ENCODE measurements at regions not wholly inside any gene's neighbourhood (a gene's known extent, or its start where the extent isn't known, plus 50 kb on each side); places are given as distances from the start of the nearest gene placed in this dataset.

DNA sequence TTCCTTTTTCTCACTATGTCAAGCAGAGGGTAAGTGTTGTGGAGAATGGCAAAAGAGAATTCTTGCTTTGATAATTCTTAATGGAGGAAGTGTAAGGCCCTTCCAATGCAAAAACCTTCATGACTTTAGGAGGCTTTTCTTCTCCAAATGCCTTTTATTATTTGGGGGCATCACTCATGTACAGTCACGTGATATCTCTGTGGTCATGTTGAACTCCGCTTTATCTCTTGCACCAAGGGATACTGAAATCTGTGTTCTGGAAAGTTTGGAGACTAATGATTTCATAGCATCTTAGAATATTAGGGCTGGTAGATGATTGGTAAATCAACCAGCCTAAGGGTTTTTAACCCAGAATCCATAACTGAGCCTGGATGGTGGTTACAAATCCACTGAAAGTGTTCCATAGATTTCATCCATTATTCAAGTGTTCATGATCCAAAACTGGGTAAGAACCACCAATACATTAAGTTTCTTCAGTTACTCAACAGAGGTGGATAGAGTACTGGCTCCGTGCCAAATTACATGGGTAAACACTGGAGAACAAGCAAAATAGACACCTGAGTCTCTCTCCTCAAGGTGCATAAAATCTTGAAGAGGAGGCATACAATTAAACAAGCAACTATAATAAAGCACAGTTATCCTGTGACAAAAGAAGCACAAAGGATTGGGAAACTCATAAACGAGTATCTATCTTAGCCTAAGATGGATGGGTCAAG, 169.6 kb upstream of the EPHA4 start:
- Histone ChIP-seq H3K27ac (ENCODE audit: low read depth in 1 of 2, low read length in 2 of 2) (no peak overlapping the region), H3K9me3 (replicated peaks in 1 of 2; ENCODE audit: control insufficient read depth in 1 of 2, insufficient read depth in 1 of 2, low read length in 2 of 2) (peaks cover 0 to 3% of the 10 kb centered on the region in 2 donors), H3K36me3 (replicated peaks in 1 of 2; ENCODE audit: control insufficient read depth in 1 of 2, insufficient read depth in 2 of 2, low read length in 2 of 2) (no peaks in the 10 kb centered on the region), H3K4me3 (replicated peaks in 1 of 3; ENCODE audit: low read depth in 2 of 3, low read length in 3 of 3) (no peak overlapping the region), H3K9ac (ENCODE audit: insufficient read depth, low read length, poor library complexity, severe bottlenecking) (no peak overlapping the region), H3K4me1 (ENCODE audit: control insufficient read depth in 1 of 2, insufficient read depth in 2 of 2, low read length in 2 of 2) (no peaks in the 10 kb centered on the region), H4K20me1 (ENCODE audit: insufficient read depth, low read length) (no peaks in the 10 kb centered on the region), H3K79me2 (ENCODE audit: insufficient read depth, low read length) (no peaks in the 10 kb centered on the region), H2AFZ (ENCODE audit: insufficient read depth, low read depth, low read length, poor library complexity, severe bottlenecking) (no peak overlapping the region), H3K27me3 (ENCODE audit: control insufficient read depth in 2 of 2, insufficient read depth in 2 of 2, low read length in 2 of 2) (no peaks in the 10 kb centered on the region), H3K4me2 (replicated peaks; ENCODE audit: extremely low read depth, low read length, poor library complexity, severe bottlenecking) (no peak overlapping the region)
- H3K9me3 Mint-ChIP-seq = peaks cover 0 to 15% (median 2%) of the 10 kb centered on the region in 7 donors
- WGBS (ENCODE audit: insufficient coverage) = 100% methylated on average over 1 of the region's 4 CpGs
- TF ChIP-seq, protein P1, sequence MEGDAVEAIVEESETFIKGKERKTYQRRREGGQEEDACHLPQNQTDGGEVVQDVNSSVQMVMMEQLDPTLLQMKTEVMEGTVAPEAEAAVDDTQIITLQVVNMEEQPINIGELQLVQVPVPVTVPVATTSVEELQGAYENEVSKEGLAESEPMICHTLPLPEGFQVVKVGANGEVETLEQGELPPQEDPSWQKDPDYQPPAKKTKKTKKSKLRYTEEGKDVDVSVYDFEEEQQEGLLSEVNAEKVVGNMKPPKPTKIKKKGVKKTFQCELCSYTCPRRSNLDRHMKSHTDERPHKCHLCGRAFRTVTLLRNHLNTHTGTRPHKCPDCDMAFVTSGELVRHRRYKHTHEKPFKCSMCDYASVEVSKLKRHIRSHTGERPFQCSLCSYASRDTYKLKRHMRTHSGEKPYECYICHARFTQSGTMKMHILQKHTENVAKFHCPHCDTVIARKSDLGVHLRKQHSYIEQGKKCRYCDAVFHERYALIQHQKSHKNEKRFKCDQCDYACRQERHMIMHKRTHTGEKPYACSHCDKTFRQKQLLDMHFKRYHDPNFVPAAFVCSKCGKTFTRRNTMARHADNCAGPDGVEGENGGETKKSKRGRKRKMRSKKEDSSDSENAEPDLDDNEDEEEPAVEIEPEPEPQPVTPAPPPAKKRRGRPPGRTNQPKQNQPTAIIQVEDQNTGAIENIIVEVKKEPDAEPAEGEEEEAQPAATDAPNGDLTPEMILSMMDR (IDR thresholded peaks at IDR 0.05) = no peak
- no peak for DNase-seq
- H3K4me1 Mint-ChIP-seq = no peaks in the 10 kb centered on the region
- H3K27me3 Mint-ChIP-seq (ENCODE audit: low read depth in 3 of 3) = peaks cover 0 to 1% (median 0%) of the 10 kb centered on the region in 3 donors
- H3K4me3 Mint-ChIP-seq = no peak overlapping the region
- no peak overlapping the region for H3K27ac Mint-ChIP-seq
- no peaks in the 10 kb centered on the region for H3K36me3 Mint-ChIP-seq
- intact Hi-C loops (cut with micrococcal nuclease) = no loop called here

DNA sequence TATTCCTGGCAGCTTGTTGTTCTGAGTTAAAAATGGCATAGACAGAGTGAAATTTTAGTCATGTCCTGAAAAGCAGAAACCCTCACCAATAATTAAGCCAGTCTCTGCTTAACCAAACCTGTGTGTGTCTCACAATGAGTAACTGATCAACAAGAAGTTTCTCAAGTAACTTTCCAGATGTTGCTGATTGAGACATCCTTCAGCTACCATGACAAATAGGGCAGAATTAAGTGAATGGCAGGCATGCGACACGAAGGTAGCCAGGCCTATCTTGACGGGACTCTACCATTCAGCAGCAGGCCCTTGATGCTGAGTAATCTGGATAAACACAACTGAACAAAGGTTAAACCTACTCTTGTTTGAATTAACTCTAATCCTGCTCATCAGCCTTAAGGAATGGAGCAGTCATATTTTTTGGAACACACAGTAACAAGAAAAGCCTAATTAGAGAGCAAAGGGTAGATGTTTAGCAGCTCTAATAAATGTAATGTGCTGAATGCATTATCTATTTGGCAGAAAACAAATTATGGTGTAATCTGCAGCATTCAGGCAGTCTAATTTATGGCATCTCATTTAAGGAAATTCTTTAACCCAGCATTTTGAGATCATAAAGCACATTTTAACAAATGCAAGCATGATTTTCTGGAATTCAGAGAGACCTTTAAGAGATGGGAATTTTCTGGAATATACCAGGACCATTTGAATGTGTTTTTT, 159.5 kb upstream of the EPHA4 start:
- Histone ChIP-seq H3K9ac (ENCODE audit: insufficient read depth, low read length, poor library complexity, severe bottlenecking) (no peak overlapping the region), H3K27me3 (ENCODE audit: control insufficient read depth in 2 of 2, insufficient read depth in 2 of 2, low read length in 2 of 2) (no peaks in the 10 kb centered on the region), H3K4me1 (ENCODE audit: control insufficient read depth in 1 of 2, insufficient read depth in 2 of 2, low read length in 2 of 2) (no peaks in the 10 kb centered on the region), H2AFZ (ENCODE audit: insufficient read depth, low read depth, low read length, poor library complexity, severe bottlenecking) (no peak overlapping the region), H3K9me3 (replicated peaks in 1 of 2; ENCODE audit: control insufficient read depth in 1 of 2, insufficient read depth in 1 of 2, low read length in 2 of 2) (peaks cover 0 to 2% of the 10 kb centered on the region in 2 donors), H4K20me1 (ENCODE audit: insufficient read depth, low read length) (no peaks in the 10 kb centered on the region), H3K27ac (ENCODE audit: low read depth in 1 of 2, low read length in 2 of 2) (no peak overlapping the region), H3K4me3 (replicated peaks in 1 of 3; ENCODE audit: low read depth in 2 of 3, low read length in 3 of 3) (no peak overlapping the region), H3K4me2 (replicated peaks; ENCODE audit: extremely low read depth, low read length, poor library complexity, severe bottlenecking) (no peak overlapping the region), H3K36me3 (replicated peaks in 1 of 2; ENCODE audit: control insufficient read depth in 1 of 2, insufficient read depth in 2 of 2, low read length in 2 of 2) (no peaks in the 10 kb centered on the region), H3K79me2 (ENCODE audit: insufficient read depth, low read length) (no peaks in the 10 kb centered on the region)
- no peaks in the 10 kb centered on the region for H3K4me1 Mint-ChIP-seq
- 100% methylated on average over 2 of the region's 3 CpGs for WGBS (ENCODE audit: insufficient coverage)
- TF ChIP-seq, protein P1 (IDR thresholded peaks at IDR 0.05) = no peak
- no peaks in the 10 kb centered on the region for H3K36me3 Mint-ChIP-seq
- no peak overlapping the region for H3K27ac Mint-ChIP-seq
- peaks cover 0 to 2% (median 0%) of the 10 kb centered on the region in 3 donors for H3K27me3 Mint-ChIP-seq (ENCODE audit: low read depth in 3 of 3)
- H3K9me3 Mint-ChIP-seq = peaks cover 0 to 4% (median 0%) of the 10 kb centered on the region in 7 donors
- DNase-seq = no peak
- intact Hi-C loops (cut with micrococcal nuclease) = no loop called here
- no peak overlapping the region for H3K4me3 Mint-ChIP-seq

Measured in CD14-positive monocyte (primary cell).